B cell (primary cell): ENCODE measurements at regions not wholly inside any gene's neighbourhood (a gene's known extent, or its start where the extent isn't known, plus 50 kb on each side); places are given as distances from the start of the nearest gene placed in this dataset.
"Not testable (repeated sequence)": the region's sequence is repeated elsewhere in the genome, so short reads cannot be mapped to it uniquely, and the experiment has no call there.

ENCODE experiments used
- ATAC-seq: fragments of 200-7000 bp; cut with Tn5 transposase; one replicate; pipeline ENCODE4 v1.10.0; 2021; ENCODE audit warnings: low read depth, mild to moderate bottlenecking, moderate number of reproducible peaks, moderate library complexity
- CTCF ChIA-PET: fragments of 350-600 bp; sonication (Branson Sonifier 250); formaldehyde crosslinking; loops from one replicate; lab custom pipeline; 2021; ENCODE audit warnings: antibody characterized with exemption, inconsistent platforms; lab: Charles Lee
- POLR2A ChIA-PET: fragments of 350-600 bp; sonication (Branson Sonifier 250); formaldehyde crosslinking; loops from one replicate; lab custom pipeline; 2021; ENCODE audit warnings: antibody characterized with exemption; lab: Charles Lee
- DNase-seq: peaks from one replicate; pipeline ENCODE4 v3.0.0; 2013
- H2AFZ ChIP-seq: 2 replicates; pipeline ENCODE4 v1.6.1; 2012; ENCODE audit warnings: mild to moderate bottlenecking, low read depth, low read length; ENCODE audit not compliant: insufficient read depth, poor library complexity, severe bottlenecking
- H3K27ac ChIP-seq, 2 donors: 1 replicate in 1 of 2; 2 replicates in 1 of 2; pipeline ENCODE4 v1.5.1; 2012 to 2013; ENCODE audit warnings: low read length in 2 of 2, mild to moderate bottlenecking in 2 of 2, moderate library complexity in 1 of 2
- H3K27me3 ChIP-seq, 4 experiments: fragments of 200-600 bp in 1 of 4; sonication (generic) in 1 of 4; replicated peaks in 1 of 4; 1 replicate in 2 of 4; 2 replicates in 2 of 4; pipeline versions ENCODE4 v1.6.1 to v1.7.0; 2013 to 2016; ENCODE audit warnings: low read length in 3 of 4, mild to moderate bottlenecking in 2 of 4, mixed read lengths in 1 of 4, moderate library complexity in 1 of 4; ENCODE audit not compliant: insufficient read depth in 4 of 4, control insufficient read depth in 3 of 4; ENCODE audit errors: control extremely low read depth in 1 of 4
- H3K36me3 ChIP-seq, 2 experiments: replicated peaks in 1 of 2; 1 replicate in 1 of 2; 2 replicates in 1 of 2; pipeline versions ENCODE4 v1.6.1 to v1.7.1; 2013; ENCODE audit warnings: low read length in 1 of 2; ENCODE audit not compliant: insufficient read depth in 2 of 2, control insufficient read depth in 1 of 2; ENCODE audit errors: control extremely low read depth in 1 of 2, extremely low read depth in 1 of 2
- H3K4me1 ChIP-seq, 2 donors: fragments of 200-600 bp in 1 of 2; sonication (generic) in 1 of 2; 1 replicate in 1 of 2; 2 replicates in 1 of 2; pipeline versions ENCODE4 v1.5.1 to v1.6.1; 2013 to 2017; ENCODE audit warnings: low read length in 2 of 2; ENCODE audit not compliant: control insufficient read depth in 2 of 2, insufficient read depth in 2 of 2
- H3K4me2 ChIP-seq: replicated peaks from 2 replicates; pipeline ENCODE3; 2012; ENCODE audit warnings: mild to moderate bottlenecking, low read depth, low read length; ENCODE audit not compliant: poor library complexity, severe bottlenecking
- H3K4me3 ChIP-seq, 5 experiments: fragments of 200-600 bp in 1 of 5; sonication (generic) in 1 of 5; 1 replicate in 3 of 5; 2 replicates in 2 of 5; pipeline versions ENCODE4 v1.5.1 to v1.7.0; 2011 to 2016; ENCODE audit warnings: low read length in 4 of 5, mild to moderate bottlenecking in 4 of 5, low read depth in 2 of 5, control low read depth in 1 of 5, moderate library complexity in 1 of 5; ENCODE audit not compliant: insufficient read depth in 1 of 5; ENCODE audit errors: control extremely low read depth in 1 of 5, extremely low read depth in 1 of 5
- H3K79me2 ChIP-seq: fragments of 200-600 bp; sonication (generic); one replicate; pipeline ENCODE4 v1.6.0; 2016; ENCODE audit warnings: low read length; ENCODE audit not compliant: control insufficient read depth, insufficient read depth
- H3K9ac ChIP-seq: fragments of 200-600 bp; sonication (generic); 2 replicates; pipeline ENCODE4 v1.6.1; 2017; ENCODE audit warnings: mild to moderate bottlenecking, low read length, moderate library complexity
- H3K9me3 ChIP-seq, 3 donors: one replicate each; pipeline versions ENCODE4 v1.6.1 to v1.7.1; 2013; ENCODE audit warnings: low read length in 2 of 3; ENCODE audit not compliant: control insufficient read depth in 2 of 3, insufficient read depth in 1 of 3; ENCODE audit errors: control extremely low read depth in 1 of 3
- H4K20me1 ChIP-seq: 2 replicates; pipeline ENCODE4 v1.6.0; 2012; ENCODE audit warnings: mild to moderate bottlenecking, low read length; ENCODE audit not compliant: insufficient read depth, control insufficient read depth, poor library complexity, severe bottlenecking
- H3K27ac Mint-ChIP-seq: one replicate; pipeline ENCODE4 v1.8.0; 2021; ENCODE audit warnings: mixed read lengths
- H3K27me3 Mint-ChIP-seq: one replicate; pipeline ENCODE4 v1.8.0; 2021; ENCODE audit warnings: mixed read lengths
- H3K4me1 Mint-ChIP-seq: one replicate; pipeline ENCODE4 v1.8.0; 2021; ENCODE audit warnings: mixed read lengths
- H3K4me3 Mint-ChIP-seq: one replicate; pipeline ENCODE4 v1.8.0; 2021; ENCODE audit warnings: mixed read lengths
- H3K9me3 Mint-ChIP-seq: one replicate; pipeline ENCODE4 v1.8.0; 2022; ENCODE audit warnings: mixed read lengths; ENCODE audit not compliant: insufficient read depth
- CTCF ChIP-seq: fragments of 200-600 bp; IDR thresholded peaks from one replicate; pipeline ENCODE4 v1.8.0; 2022; ENCODE audit warnings: antibody characterized with exemption, mild to moderate bottlenecking
- EZH2 ChIP-seq: IDR thresholded peaks from 2 replicates; pipeline ENCODE4 v1.6.1; 2012; ENCODE audit warnings: borderline replicate concordance, low read depth, mild to moderate bottlenecking, moderate library complexity, low read length; ENCODE audit not compliant: insufficient read depth, poor library complexity, severe bottlenecking
- WGBS: methylation state at CpG from one replicate; pipeline ENCODE4 v1.1.5; 2013; ENCODE audit warnings: missing lambda C conversion rate; ENCODE audit not compliant: insufficient coverage; 5-methylcytosine and 5-hydroxymethylcytosine counted together
- intact Hi-C: fragments of 100-400 bp; cut with micrococcal nuclease; formaldehyde crosslinking; loops from one replicate; pipeline ENCODE4 v1.10.0; 2022

DNA sequence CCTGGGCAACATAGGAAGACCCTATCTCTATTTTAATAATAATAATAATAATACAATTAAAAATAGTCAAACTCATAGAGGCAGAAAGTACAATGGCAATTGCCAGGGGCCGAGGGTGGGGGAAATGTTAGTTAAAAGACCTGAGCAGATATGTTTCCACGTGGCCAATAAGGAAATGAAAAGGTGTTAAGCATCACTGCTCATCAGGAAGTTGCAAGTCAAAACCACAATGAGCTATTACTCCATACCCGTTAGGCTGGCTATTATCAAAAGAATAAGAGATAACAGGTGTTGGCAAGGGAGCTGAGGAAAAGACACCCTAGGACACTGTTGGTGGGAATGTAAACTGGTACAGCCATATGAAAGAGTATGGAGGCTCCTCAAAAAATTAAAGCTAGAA lies 60.4 kb upstream of the PRSS50 start:
- ChIA-PET POLR2A (no interaction called here), CTCF (interaction anchor here (0.6 kb wide), 1 partner anchor 444 kb away, joined by 3 read pairs; no protein-coding TSS in a partner anchor)
- Histone ChIP-seq H2AFZ (no peak overlapping the region), H3K4me1 (peaks cover 4 to 7% of the 10 kb centered on the region in 2 donors), H3K27me3 (no peaks in the 10 kb centered on the region), H3K9me3 (peaks cover 2 to 10% (median 8%) of the 10 kb centered on the region in 3 donors), H3K79me2 (no peaks in the 10 kb centered on the region), H3K9ac (no peak overlapping the region), H3K36me3 (no peaks in the 10 kb centered on the region), H3K27ac (no peak overlapping the region), H3K4me3 (no peak overlapping the region), H4K20me1 (no peaks in the 10 kb centered on the region), H3K4me2 (peak overlapping the region; percentile 22)
- Mint-ChIP-seq H3K27ac (no peak overlapping the region), H3K4me1 (peaks cover 10% of the 10 kb centered on the region), H3K9me3 (peaks cover 8% of the 10 kb centered on the region), H3K4me3 (peak overlapping the region; percentile 23), H3K27me3 (peaks cover 5% of the 10 kb centered on the region)
- peak; percentile 56 for ATAC-seq
- intact Hi-C loops = no loop called here
- DNase-seq = peak; percentile 45
- no CpG with 5 or more reads among the region's 3 CpGs for WGBS
- TF ChIP-seq CTCF = no peak
- TF ChIP-seq EZH2 = no peak

DNA sequence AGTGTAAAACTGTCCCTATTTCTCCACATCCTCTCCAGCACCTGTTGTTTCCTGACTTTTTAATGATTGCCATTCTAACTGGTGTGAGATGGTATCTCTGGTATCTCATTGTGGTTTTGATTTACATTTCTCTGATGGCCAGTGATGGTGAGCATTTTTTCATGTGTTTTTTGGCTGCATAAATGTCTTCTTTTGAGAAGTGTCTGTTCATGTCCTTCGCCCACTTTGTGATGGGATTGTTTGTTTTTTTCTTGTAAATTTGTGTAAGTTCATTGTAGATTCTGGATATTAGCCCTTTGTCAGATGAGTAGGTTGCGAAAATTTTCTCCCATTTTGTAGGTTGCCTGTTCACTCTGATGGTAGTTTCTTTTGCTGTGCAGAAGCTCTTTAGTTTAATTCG lies 54.8 kb upstream of the PRSS50 start:
- H3K4me2 ChIP-seq, H3K4me3 Mint-ChIP-seq, H2AFZ ChIP-seq, H3K4me1 ChIP-seq, H3K27me3 Mint-ChIP-seq, CTCF ChIA-PET, H3K9me3 Mint-ChIP-seq, H3K4me3 ChIP-seq, intact Hi-C loops, H3K27me3 ChIP-seq, H3K9ac ChIP-seq, ATAC-seq, H3K4me1 Mint-ChIP-seq, DNase-seq, H3K27ac ChIP-seq, H3K27ac Mint-ChIP-seq, H3K36me3 ChIP-seq, POLR2A ChIA-PET, H4K20me1 ChIP-seq, H3K79me2 ChIP-seq: not testable (repeated sequence)
- H3K9me3 ChIP-seq = peaks cover 3 to 19% (median 15%) of the 10 kb centered on the region in 3 donors
- no CpG with 5 or more reads among the region's 3 CpGs for WGBS
